K562 (cell line): ENCODE measurements at regions not wholly inside any gene's neighbourhood (a gene's known extent, or its start where the extent isn't known, plus 50 kb on each side); places are given as distances from the start of the nearest gene placed in this dataset.

Source experiments
- DNMT1 ChIP-seq: fragments of 450-650 bp; IDR thresholded peaks from 2 replicates; pipeline ENCODE4 v1.6.1; 2016; ENCODE audit warnings: antibody characterized with exemption, mild to moderate bottlenecking
- ETS2 ChIP-seq: IDR thresholded peaks from 2 replicates; pipeline ENCODE4 v1.6.1; 2016; ENCODE audit warnings: borderline replicate concordance, missing genetic modification characterization, mild to moderate bottlenecking, moderate library complexity, missing compliant biosample characterization; ENCODE audit not compliant: poor library complexity, severe bottlenecking
- MTA3 ChIP-seq: fragments of 450-650 bp; formaldehyde crosslinking; IDR thresholded peaks from 2 replicates; pipeline ENCODE4 v1.6.1; 2017; ENCODE audit warnings: mild to moderate bottlenecking, borderline replicate concordance
- POLR2A ChIP-seq: fragments of 450-650 bp; conservative IDR thresholded peaks from 2 replicates; pipeline ENCODE4 v1.6.1; 2016
- RFX5 ChIP-seq: IDR thresholded peaks from 2 replicates; pipeline ENCODE4 v1.6.1; 2011; ENCODE audit warnings: low read depth, mild to moderate bottlenecking, improper control_type of control experiment, low read length
- SMC3 ChIP-seq: conservative IDR thresholded peaks from 2 replicates; pipeline ENCODE4 v1.6.1; 2011; ENCODE audit warnings: low read depth, low read length, improper control_type of control experiment; ENCODE audit not compliant: insufficient read depth
- TF ChIP-seq, protein P1 (sequence below): sonication (generic); formaldehyde crosslinking; IDR thresholded peaks from 2 replicates; pipeline ENCODE4 v1.8.0; 2022; ENCODE audit warnings: missing genetic modification reagents, mild to moderate bottlenecking, borderline replicate concordance
- TF ChIP-seq, protein P2 (sequence below): fragments of 250-450 bp; sonication (Bioruptor Pico); IDR thresholded peaks from 2 replicates; pipeline ENCODE4 v1.5.0; 2020; ENCODE audit warnings: mild to moderate bottlenecking, borderline replicate concordance
- TF ChIP-seq, protein P3 (sequence below): sonication (generic); formaldehyde crosslinking; IDR thresholded peaks from 2 replicates; pipeline ENCODE4 v1.8.0; 2022; ENCODE audit warnings: mild to moderate bottlenecking, missing genetic modification reagents
- TF ChIP-seq, protein P4 (sequence below): fragments of 450-650 bp; formaldehyde crosslinking; IDR thresholded peaks from 2 replicates; pipeline ENCODE4 v1.4.0; 2022; ENCODE audit warnings: missing genetic modification characterization
- TF ChIP-seq, protein P5 (sequence below), 2 experiments: IDR thresholded peaks; 2 replicates each; pipeline ENCODE4 v1.6.1; 2012; ENCODE audit warnings: improper control_type of control experiment in 2 of 2, low read depth in 2 of 2, low read length in 2 of 2, borderline replicate concordance in 1 of 2

DNA sequence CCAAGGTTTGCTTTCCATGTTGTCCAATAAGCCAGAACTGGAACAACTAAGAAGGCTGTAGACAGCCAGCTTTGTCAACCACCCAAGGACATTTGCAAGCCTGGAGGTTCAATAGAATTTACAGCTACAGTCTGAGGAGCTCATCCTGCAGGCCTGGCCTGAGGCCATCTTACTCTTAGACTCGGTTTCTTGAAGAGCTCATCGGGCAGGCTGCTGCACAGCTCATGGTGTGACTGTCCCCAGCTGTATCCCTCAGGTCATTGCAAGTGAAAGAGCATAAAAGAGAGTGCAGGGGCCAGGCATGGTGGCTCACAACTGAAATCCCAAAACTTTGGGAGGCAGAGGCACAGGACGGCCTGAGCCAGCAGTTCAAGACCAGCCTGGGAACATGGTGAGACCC is 96.9 kb upstream of the FOXQ1 start:
- TF ChIP-seq, protein P1, sequence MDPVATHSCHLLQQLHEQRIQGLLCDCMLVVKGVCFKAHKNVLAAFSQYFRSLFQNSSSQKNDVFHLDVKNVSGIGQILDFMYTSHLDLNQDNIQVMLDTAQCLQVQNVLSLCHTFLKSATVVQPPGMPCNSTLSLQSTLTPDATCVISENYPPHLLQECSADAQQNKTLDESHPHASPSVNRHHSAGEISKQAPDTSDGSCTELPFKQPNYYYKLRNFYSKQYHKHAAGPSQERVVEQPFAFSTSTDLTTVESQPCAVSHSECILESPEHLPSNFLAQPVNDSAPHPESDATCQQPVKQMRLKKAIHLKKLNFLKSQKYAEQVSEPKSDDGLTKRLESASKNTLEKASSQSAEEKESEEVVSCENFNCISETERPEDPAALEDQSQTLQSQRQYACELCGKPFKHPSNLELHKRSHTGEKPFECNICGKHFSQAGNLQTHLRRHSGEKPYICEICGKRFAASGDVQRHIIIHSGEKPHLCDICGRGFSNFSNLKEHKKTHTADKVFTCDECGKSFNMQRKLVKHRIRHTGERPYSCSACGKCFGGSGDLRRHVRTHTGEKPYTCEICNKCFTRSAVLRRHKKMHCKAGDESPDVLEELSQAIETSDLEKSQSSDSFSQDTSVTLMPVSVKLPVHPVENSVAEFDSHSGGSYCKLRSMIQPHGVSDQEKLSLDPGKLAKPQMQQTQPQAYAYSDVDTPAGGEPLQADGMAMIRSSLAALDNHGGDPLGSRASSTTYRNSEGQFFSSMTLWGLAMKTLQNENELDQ (CRISPR knock-in tag): no peak
- TF ChIP-seq, protein P2, sequence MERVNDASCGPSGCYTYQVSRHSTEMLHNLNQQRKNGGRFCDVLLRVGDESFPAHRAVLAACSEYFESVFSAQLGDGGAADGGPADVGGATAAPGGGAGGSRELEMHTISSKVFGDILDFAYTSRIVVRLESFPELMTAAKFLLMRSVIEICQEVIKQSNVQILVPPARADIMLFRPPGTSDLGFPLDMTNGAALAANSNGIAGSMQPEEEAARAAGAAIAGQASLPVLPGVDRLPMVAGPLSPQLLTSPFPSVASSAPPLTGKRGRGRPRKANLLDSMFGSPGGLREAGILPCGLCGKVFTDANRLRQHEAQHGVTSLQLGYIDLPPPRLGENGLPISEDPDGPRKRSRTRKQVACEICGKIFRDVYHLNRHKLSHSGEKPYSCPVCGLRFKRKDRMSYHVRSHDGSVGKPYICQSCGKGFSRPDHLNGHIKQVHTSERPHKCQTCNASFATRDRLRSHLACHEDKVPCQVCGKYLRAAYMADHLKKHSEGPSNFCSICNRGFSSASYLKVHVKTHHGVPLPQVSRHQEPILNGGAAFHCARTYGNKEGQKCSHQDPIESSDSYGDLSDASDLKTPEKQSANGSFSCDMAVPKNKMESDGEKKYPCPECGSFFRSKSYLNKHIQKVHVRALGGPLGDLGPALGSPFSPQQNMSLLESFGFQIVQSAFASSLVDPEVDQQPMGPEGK (CRISPR knock-in tag): no peak
- TF ChIP-seq, protein P3, sequence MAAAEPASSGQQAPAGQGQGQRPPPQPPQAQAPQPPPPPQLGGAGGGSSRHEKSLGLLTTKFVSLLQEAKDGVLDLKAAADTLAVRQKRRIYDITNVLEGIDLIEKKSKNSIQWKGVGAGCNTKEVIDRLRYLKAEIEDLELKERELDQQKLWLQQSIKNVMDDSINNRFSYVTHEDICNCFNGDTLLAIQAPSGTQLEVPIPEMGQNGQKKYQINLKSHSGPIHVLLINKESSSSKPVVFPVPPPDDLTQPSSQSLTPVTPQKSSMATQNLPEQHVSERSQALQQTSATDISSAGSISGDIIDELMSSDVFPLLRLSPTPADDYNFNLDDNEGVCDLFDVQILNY (CRISPR knock-in tag): no peak
- TF ChIP-seq SMC3: no peak
- TF ChIP-seq POLR2A: no peak
- no peak for TF ChIP-seq MTA3
- no peak for TF ChIP-seq ETS2 (tag)
- no peak for TF ChIP-seq RFX5
- TF ChIP-seq DNMT1: no peak
- TF ChIP-seq, protein P4, sequence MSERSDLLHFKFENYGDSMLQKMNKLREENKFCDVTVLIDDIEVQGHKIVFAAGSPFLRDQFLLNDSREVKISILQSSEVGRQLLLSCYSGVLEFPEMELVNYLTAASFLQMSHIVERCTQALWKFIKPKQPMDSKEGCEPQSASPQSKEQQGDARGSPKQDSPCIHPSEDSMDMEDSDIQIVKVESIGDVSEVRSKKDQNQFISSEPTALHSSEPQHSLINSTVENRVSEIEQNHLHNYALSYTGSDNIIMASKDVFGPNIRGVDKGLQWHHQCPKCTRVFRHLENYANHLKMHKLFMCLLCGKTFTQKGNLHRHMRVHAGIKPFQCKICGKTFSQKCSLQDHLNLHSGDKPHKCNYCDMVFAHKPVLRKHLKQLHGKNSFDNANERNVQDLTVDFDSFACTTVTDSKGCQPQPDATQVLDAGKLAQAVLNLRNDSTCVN (CRISPR knock-in tag): no peak
- TF ChIP-seq, protein P5, sequence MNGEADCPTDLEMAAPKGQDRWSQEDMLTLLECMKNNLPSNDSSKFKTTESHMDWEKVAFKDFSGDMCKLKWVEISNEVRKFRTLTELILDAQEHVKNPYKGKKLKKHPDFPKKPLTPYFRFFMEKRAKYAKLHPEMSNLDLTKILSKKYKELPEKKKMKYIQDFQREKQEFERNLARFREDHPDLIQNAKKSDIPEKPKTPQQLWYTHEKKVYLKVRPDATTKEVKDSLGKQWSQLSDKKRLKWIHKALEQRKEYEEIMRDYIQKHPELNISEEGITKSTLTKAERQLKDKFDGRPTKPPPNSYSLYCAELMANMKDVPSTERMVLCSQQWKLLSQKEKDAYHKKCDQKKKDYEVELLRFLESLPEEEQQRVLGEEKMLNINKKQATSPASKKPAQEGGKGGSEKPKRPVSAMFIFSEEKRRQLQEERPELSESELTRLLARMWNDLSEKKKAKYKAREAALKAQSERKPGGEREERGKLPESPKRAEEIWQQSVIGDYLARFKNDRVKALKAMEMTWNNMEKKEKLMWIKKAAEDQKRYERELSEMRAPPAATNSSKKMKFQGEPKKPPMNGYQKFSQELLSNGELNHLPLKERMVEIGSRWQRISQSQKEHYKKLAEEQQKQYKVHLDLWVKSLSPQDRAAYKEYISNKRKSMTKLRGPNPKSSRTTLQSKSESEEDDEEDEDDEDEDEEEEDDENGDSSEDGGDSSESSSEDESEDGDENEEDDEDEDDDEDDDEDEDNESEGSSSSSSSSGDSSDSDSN (IDR thresholded peaks at IDR 0.05; ENCODE audit: borderline replicate concordance in 1 of 2, low read depth in 2 of 2, low read length in 2 of 2): no peak
